K562 (cell line): ENCODE measurements at regions not wholly inside any gene's neighbourhood (a gene's known extent, or its start where the extent isn't known, plus 50 kb on each side); places are given as distances from the start of the nearest gene placed in this dataset.

Source experiments
- BACH1 ChIP-seq: fragments of 200-800 bp; sonication (Bioruptor generic); IDR thresholded peaks from 2 replicates; pipeline ENCODE4 v1.6.1; 2016; ENCODE audit warnings: missing genetic modification characterization, missing compliant biosample characterization
- CREM ChIP-seq: IDR thresholded peaks from 2 replicates; pipeline ENCODE4 v1.6.1; 2014; ENCODE audit warnings: antibody characterized with exemption, low read depth
- CTCF ChIP-seq, 3 experiments: IDR thresholded peaks in 2 of 3; conservative IDR thresholded peaks in 1 of 3; 2 replicates each; pipeline ENCODE4 v1.5.1; 2011 to 2012; ENCODE audit warnings: low read length in 3 of 3, mild to moderate bottlenecking in 3 of 3, control low read depth in 2 of 3, improper control_type of control experiment in 1 of 3, inconsistent platforms in 1 of 3, low read depth in 1 of 3, mixed read lengths in 1 of 3, moderate library complexity in 1 of 3; ENCODE audit not compliant: insufficient read depth in 2 of 3
- E2F4 ChIP-seq: sonication (generic); formaldehyde crosslinking; IDR thresholded peaks from 2 replicates; pipeline ENCODE4 v1.8.0; 2022; ENCODE audit warnings: mild to moderate bottlenecking, low read depth, missing genetic modification reagents
- HBP1 ChIP-seq: fragments of 450-650 bp; formaldehyde crosslinking; IDR thresholded peaks from 2 replicates; pipeline ENCODE4 v1.4.0; 2022; ENCODE audit warnings: missing genetic modification characterization
- NR2C2 ChIP-seq, 2 experiments: fragments of 200-800 bp in 1 of 2; sonication (Bioruptor generic) in 1 of 2; sonication (generic) in 1 of 2; formaldehyde crosslinking in 1 of 2; IDR thresholded peaks; 2 replicates each; pipeline versions ENCODE4 v1.6.1 to v1.8.0; 2016 to 2022; ENCODE audit warnings: mild to moderate bottlenecking in 1 of 2, missing compliant biosample characterization in 1 of 2, missing genetic modification characterization in 1 of 2, missing genetic modification reagents in 1 of 2
- PATZ1 ChIP-seq: fragments of 250-450 bp; sonication (Bioruptor Pico); IDR thresholded peaks from 2 replicates; pipeline ENCODE4 v1.5.0; 2020; ENCODE audit warnings: mild to moderate bottlenecking, borderline replicate concordance
- REST ChIP-seq, 2 experiments: fragments of 450-650 bp; formaldehyde crosslinking in 1 of 2; IDR thresholded peaks; 2 replicates each; pipeline versions ENCODE4 v1.4.0 to v1.6.1; 2014 to 2020; ENCODE audit warnings: mild to moderate bottlenecking in 2 of 2, borderline replicate concordance in 1 of 2, low read depth in 1 of 2
- TARDBP ChIP-seq: fragments of 450-650 bp; IDR thresholded peaks from 2 replicates; pipeline ENCODE4 v1.6.1; 2016
- TFAP4 ChIP-seq: sonication (generic); formaldehyde crosslinking; IDR thresholded peaks from 2 replicates; pipeline ENCODE4 v1.8.0; 2022; ENCODE audit warnings: missing genetic modification reagents, mild to moderate bottlenecking, moderate library complexity, borderline replicate concordance
- ZBTB49 ChIP-seq: sonication (generic); formaldehyde crosslinking; IDR thresholded peaks from 2 replicates; pipeline ENCODE4 v1.8.0; 2022; ENCODE audit warnings: missing genetic modification reagents, mild to moderate bottlenecking, borderline replicate concordance
- ZNF143 ChIP-seq: sonication (generic); formaldehyde crosslinking; IDR thresholded peaks from 2 replicates; pipeline ENCODE4 v1.9.0; 2022; ENCODE audit warnings: mild to moderate bottlenecking, missing genetic modification reagents

- TF ChIP-seq CTCF (IDR thresholded peaks at IDR 0.05 in 2 of 3, conservative IDR thresholded peaks at IDR 0.05 in 1 of 3; ENCODE audit: insufficient read depth in 2 of 3, low read depth in 1 of 3, low read length in 3 of 3), result no peak
- TF ChIP-seq E2F4 (CRISPR knock-in tag), result no peak
- no peak for TF ChIP-seq ZNF143
- no peak for TF ChIP-seq PATZ1 (CRISPR knock-in tag)
- no peak for TF ChIP-seq BACH1
- no peak for TF ChIP-seq ZBTB49 (CRISPR knock-in tag)
- no peak for TF ChIP-seq NR2C2 (CRISPR knock-in tag; IDR thresholded peaks at IDR 0.05)
- TF ChIP-seq NR2C2 (tag; IDR thresholded peaks at IDR 0.05), result no peak
- no peak for TF ChIP-seq CREM
- TF ChIP-seq REST (IDR thresholded peaks at IDR 0.05; ENCODE audit: borderline replicate concordance), result no peak
- TF ChIP-seq REST (CRISPR knock-in tag; IDR thresholded peaks at IDR 0.05; ENCODE audit: low read depth), result no peak
- no peak for TF ChIP-seq HBP1
- no peak for TF ChIP-seq TARDBP
- TF ChIP-seq TFAP4 (CRISPR knock-in tag), result no peak
These were observed 251.3 kb upstream of the PLET1 start for GRCh38 chr11:112511911-112512310.
